MM.1S (cell line): ENCODE measurements at regions not wholly inside any gene's neighbourhood (a gene's known extent, or its start where the extent isn't known, plus 50 kb on each side); places are given as distances from the start of the nearest gene placed in this dataset.

Experiments
- EZH2 ChIP-seq: fragments of 300-600 bp; sonication (generic); optimal IDR thresholded peaks from 2 replicates; pipeline ENCODE3; 2017; ENCODE audit warnings: low read depth, mild to moderate bottlenecking, antibody characterized with exemption, low read length, mixed read lengths
- EZH2phosphoT487 ChIP-seq: fragments of 300-600 bp; sonication (generic); IDR thresholded peaks from 2 replicates; pipeline ENCODE4 v1.6.1; 2018; ENCODE audit warnings: antibody characterized with exemption, low read length
- TF ChIP-seq, protein P1 (sequence below): fragments of 300-600 bp; sonication (generic); IDR thresholded peaks from 2 replicates; pipeline ENCODE4 v1.5.1; 2016; ENCODE audit warnings: antibody characterized with exemption, low read length, mixed read lengths

DNA sequence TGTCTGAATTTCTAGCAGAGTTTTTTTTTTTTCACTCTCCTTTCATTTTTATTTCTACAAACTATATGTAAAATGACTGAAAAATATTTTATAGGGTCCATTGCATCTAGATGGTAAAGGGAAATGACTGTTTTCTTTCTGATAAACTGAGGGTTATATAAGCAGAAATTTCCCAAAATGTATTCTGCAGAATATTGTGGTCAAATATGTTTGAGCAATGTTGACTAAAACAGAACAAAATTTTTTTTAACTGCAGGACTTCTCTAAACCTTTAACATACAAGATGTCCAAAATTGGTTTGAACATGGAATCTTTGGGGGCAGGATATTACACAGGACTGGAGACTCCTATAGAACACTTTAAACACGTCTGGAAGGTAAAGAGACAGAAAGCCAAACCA lies 190.5 kb downstream of the TOMM20 start:
- TF ChIP-seq EZH2phosphoT487: no peak
- TF ChIP-seq, protein P1, sequence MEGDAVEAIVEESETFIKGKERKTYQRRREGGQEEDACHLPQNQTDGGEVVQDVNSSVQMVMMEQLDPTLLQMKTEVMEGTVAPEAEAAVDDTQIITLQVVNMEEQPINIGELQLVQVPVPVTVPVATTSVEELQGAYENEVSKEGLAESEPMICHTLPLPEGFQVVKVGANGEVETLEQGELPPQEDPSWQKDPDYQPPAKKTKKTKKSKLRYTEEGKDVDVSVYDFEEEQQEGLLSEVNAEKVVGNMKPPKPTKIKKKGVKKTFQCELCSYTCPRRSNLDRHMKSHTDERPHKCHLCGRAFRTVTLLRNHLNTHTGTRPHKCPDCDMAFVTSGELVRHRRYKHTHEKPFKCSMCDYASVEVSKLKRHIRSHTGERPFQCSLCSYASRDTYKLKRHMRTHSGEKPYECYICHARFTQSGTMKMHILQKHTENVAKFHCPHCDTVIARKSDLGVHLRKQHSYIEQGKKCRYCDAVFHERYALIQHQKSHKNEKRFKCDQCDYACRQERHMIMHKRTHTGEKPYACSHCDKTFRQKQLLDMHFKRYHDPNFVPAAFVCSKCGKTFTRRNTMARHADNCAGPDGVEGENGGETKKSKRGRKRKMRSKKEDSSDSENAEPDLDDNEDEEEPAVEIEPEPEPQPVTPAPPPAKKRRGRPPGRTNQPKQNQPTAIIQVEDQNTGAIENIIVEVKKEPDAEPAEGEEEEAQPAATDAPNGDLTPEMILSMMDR: no peak
- TF ChIP-seq EZH2: no peak
